ENCODE measurements at regions not wholly inside any gene's neighbourhood (a gene's known extent, or its start where the extent isn't known, plus 50 kb on each side); places are given as distances from the start of the nearest gene placed in this dataset.

GRCh38 chr10:131004276-131004675 is 307.2 kb downstream of the TCERG1L start:
- Histone ChIP-seq H3K9me3 (no peaks in the 10 kb centered on the region), H3K4me1 (ENCODE audit: control insufficient read depth in 1 of 2, insufficient read depth in 1 of 2, low read depth in 1 of 2, low read length in 1 of 2) (no peaks in the 10 kb centered on the region), H3K27me3 (no peaks in the 10 kb centered on the region), H3K4me3 (ENCODE audit: low read depth in 1 of 2, low read length in 1 of 2) (no peak overlapping the region), H3K27ac (no peak overlapping the region), H3K36me3 (no peaks in the 10 kb centered on the region)
- TF ChIP-seq CTCF (IDR thresholded peaks at IDR 0.05) = no peak

- no peak for TF ChIP-seq CTCF (IDR thresholded peaks at IDR 0.05)
- Histone ChIP-seq H3K36me3 (no peaks in the 10 kb centered on the region), H3K9me3 (no peaks in the 10 kb centered on the region), H3K27ac (no peak overlapping the region), H3K4me1 (ENCODE audit: control insufficient read depth in 1 of 2, insufficient read depth in 1 of 2, low read depth in 1 of 2, low read length in 1 of 2) (no peaks in the 10 kb centered on the region), H3K4me3 (ENCODE audit: low read depth in 1 of 2, low read length in 1 of 2) (no peak overlapping the region), H3K27me3 (no peaks in the 10 kb centered on the region)
These were observed 304.9 kb downstream of the TCERG1L start for GRCh38 chr10:131006458-131007256.

GRCh38 chr10:131009791-131010190 is 301.7 kb downstream of the TCERG1L start:
- no peaks in the 10 kb centered on the region for H3K36me3 ChIP-seq
- no peak overlapping the region for H3K27ac ChIP-seq
- no peak overlapping the region for H3K4me3 ChIP-seq (ENCODE audit: low read depth in 1 of 2, low read length in 1 of 2)

GRCh38 chr10:131010965-131011575 is 300.5 kb downstream of the TCERG1L start:
- Histone ChIP-seq H3K27ac (no peak overlapping the region), H3K9me3 (no peaks in the 10 kb centered on the region), H3K27me3 (no peaks in the 10 kb centered on the region), H3K4me1 (ENCODE audit: control insufficient read depth in 1 of 2, insufficient read depth in 1 of 2, low read depth in 1 of 2, low read length in 1 of 2) (no peaks in the 10 kb centered on the region), H3K4me3 (ENCODE audit: low read depth in 1 of 2, low read length in 1 of 2) (no peak overlapping the region), H3K36me3 (no peaks in the 10 kb centered on the region)
- no peak for TF ChIP-seq CTCF (IDR thresholded peaks at IDR 0.05)

More at GRCh38 chr10:131009791-131010190, 301.7 kb downstream of the TCERG1L start:
- TF ChIP-seq CTCF (IDR thresholded peaks at IDR 0.05) = no peak
- H3K4me1 ChIP-seq (ENCODE audit: control insufficient read depth in 1 of 2, insufficient read depth in 1 of 2, low read depth in 1 of 2, low read length in 1 of 2) = no peaks in the 10 kb centered on the region
- no peaks in the 10 kb centered on the region for H3K9me3 ChIP-seq
- H3K27me3 ChIP-seq = no peaks in the 10 kb centered on the region

GRCh38 chr10:131011936-131012640 is 299.4 kb downstream of the TCERG1L start:
- Histone ChIP-seq H3K27ac (no peak overlapping the region), H3K4me3 (ENCODE audit: low read depth in 1 of 2, low read length in 1 of 2) (no peak overlapping the region), H3K4me1 (ENCODE audit: control insufficient read depth in 1 of 2, insufficient read depth in 1 of 2, low read depth in 1 of 2, low read length in 1 of 2) (no peaks in the 10 kb centered on the region), H3K36me3 (no peaks in the 10 kb centered on the region), H3K9me3 (no peaks in the 10 kb centered on the region), H3K27me3 (no peaks in the 10 kb centered on the region)
- no peak for TF ChIP-seq CTCF (IDR thresholded peaks at IDR 0.05)
